ENCODE measurements at regions not wholly inside any gene's neighbourhood (a gene's known extent, or its start where the extent isn't known, plus 50 kb on each side); places are given as distances from the start of the nearest gene placed in this dataset.
"Not testable (repeated sequence)": the region's sequence is repeated elsewhere in the genome, so short reads cannot be mapped to it uniquely, and the experiment has no call there.

- not testable (repeated sequence) for FAIRE-seq
Observed at GRCh38 chr4:4046686-4047085, 180.0 kb downstream of the OTOP1 start.

DNA sequence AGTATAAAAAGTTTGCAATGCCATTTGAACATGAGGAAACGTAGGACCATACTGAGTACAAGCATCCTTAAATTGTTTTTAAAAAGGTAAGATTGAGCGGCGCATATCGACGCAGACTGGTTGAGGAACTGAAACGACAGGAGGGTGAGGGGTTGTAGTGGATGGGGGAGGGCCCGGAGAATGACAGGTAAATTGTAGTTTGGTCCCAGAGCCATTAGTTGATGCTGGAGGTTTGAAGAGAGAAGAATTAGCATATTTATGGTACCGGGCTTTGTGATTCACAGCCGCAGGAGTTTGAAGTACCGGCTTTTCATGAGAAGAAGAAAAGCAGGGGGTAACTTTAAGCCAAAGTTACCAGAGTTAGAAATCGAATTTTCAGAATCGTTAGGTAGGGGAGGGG, 179.5 kb downstream of the OTOP1 start:
- FAIRE-seq: not testable (repeated sequence)

DNA sequence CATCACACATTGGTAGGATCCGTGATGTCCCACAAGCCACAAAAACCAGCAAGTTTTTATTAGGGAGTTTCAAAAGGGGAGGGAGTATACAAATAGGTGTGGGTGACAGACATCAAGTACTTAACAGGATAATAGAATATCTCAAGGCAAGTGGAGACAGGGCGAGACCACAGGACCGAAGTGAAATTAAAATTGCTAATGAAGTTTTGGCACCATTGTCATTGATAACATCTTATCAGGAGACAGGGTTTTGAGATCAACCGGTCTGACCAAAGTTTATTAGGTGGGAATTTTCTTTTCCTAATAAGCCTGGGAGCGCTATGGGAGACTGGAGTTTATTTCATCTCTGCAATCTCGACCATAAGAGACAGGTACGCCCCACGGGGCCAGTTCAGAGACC, 178.5 kb downstream of the OTOP1 start:
- FAIRE-seq: not testable (repeated sequence)

- FAIRE-seq: not testable (repeated sequence)
Observed at GRCh38 chr4:4050781-4051180, 175.9 kb downstream of the OTOP1 start.

DNA sequence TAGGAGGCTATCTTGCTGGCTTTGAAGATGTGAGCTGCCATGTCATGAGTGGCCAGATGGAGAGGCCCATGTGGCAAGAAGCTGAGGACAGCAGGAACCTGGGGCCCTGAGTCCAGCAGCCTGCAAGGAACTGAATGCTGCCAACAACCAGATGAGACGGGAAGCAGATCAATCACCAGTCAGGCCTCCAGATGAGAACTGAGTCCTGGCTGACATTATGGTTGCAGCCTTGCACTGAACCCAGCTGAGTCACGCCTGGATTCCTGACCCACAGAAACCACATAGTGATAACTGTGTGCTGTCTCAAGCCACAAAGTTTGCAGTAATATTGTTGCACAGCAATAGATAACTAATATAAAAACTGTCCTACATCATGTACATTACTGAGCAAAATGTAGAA, 173.8 kb downstream of the OTOP1 start:
- not testable (repeated sequence) for FAIRE-seq

DNA sequence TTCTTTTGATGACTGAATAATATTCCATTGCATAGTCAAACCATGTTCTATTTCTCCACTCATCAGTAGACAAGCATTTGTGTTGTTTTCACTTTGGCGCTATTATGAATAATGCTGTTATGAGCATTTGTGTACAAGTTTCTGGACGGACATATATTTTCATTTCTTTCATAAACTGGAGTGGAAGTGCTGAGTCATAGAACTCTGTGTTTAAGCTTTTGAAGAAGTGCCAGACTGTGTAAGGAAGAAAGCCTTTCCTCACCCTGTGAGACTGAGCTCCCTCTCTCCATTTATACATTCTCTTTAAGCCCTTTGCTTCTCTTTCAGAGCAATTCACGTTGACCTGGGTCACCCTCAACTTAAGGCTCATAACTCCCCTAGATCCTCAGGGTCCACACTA, 169.5 kb downstream of the OTOP1 start:
- FAIRE-seq: not testable (repeated sequence)

DNA sequence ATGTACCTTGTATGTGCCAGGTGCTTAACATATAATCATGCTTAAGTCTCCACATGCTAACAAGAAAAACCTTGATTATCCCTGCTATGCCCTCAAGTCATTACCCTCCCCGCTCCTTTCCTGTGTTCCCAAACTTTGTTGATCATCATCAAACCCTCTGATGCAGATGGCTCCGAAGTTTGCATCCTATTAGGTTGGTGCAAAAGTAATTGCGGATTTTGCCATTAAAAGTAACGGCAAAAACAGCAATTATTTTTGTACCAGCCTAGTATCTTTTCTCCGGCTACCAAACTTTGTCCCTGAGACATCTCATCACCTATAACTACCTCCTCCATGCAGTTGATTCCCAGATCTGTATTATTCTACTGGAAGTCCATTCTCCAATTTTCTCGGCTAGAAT, 142.6 kb downstream of the OTOP1 start:
- not testable (repeated sequence) for FAIRE-seq

- FAIRE-seq: not testable (repeated sequence)
Observed at GRCh38 chr4:4089716-4090419, 136.9 kb downstream of the OTOP1 start.

DNA sequence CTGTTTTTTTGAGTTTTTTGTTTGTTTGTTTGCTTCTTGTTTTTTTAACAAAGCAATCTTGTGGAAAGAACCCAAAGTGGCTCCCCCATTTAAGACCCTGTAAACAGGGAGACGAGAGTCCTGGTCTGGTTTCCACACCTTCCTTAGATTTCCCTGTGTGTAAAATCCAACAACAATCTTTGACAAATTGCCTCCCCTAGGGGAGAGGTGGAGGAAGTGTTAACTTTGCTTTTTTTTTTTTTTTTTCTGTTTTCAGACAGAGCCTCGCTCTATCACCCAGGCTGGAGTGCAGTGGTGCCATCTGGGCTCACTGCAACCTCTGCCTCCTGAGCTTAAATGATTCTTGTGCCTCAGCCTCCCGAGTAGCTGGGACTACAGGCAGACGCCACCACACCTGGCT, 136.0 kb downstream of the OTOP1 start:
- not testable (repeated sequence) for FAIRE-seq

GRCh38 chr4:4092159-4092558, 134.6 kb downstream of the OTOP1 start:
- FAIRE-seq: not testable (repeated sequence)

- not testable (repeated sequence) for FAIRE-seq
Observed at GRCh38 chr4:4099610-4100009, 127.1 kb downstream of the OTOP1 start.

- not testable (repeated sequence) for FAIRE-seq
Observed at GRCh38 chr4:4106923-4107322, 119.8 kb downstream of the OTOP1 start.

GRCh38 chr4:4107411-4108107, 119.2 kb downstream of the OTOP1 start:
- not testable (repeated sequence) for FAIRE-seq

DNA sequence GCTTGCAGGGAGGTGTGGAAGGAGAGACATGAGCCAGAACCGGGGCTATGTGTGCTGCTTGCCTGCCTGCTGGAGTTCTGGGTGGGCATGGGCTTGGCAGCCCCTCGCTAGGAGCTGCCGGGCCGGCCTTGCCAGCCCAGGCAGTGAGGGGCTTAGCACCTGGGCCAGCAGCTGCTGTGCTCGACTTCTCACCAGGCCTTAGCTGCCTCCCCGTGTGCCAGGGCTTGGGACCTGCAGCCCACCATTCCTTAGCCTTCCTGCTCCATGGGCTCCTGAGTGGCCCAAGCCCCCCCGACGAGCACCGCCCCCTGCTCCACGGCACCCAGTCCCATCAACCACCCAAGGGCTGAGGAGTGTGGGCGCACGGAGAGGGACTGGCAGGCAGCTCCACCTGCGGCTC, 111.3 kb downstream of the OTOP1 start:
- FAIRE-seq: not testable (repeated sequence)

- FAIRE-seq: not testable (repeated sequence)
Observed at GRCh38 chr4:4116901-4117300, 109.8 kb downstream of the OTOP1 start.

- not testable (repeated sequence) for FAIRE-seq
Observed at GRCh38 chr4:4134368-4134767, 92.4 kb downstream of the OTOP1 start.

DNA sequence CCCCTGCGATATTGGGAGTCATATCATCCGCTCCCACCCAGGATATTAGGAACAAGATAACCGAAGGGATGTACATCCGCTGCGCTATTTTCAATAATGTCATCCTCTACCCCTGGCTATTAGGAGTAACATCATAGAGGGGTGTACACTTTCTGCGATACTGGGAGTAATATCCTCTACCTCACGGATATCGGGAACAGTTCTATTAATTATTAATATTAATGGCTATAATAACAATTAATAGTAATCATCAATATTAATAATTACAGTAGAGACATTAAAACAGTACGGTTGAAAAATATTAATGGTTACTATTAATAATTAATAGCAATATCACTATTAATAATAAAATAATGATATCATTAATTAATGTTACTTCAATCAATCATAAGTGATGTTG, 90.1 kb downstream of the OTOP1 start:
- FAIRE-seq: peak; percentile 92
